CD4-positive, alpha-beta T cell treated with Interleukin-4 for 4 hours (primary cell): ENCODE measurements at regions not wholly inside any gene's neighbourhood (a gene's known extent, or its start where the extent isn't known, plus 50 kb on each side); places are given as distances from the start of the nearest gene placed in this dataset.

ENCODE experiments used
- DNase-seq: peaks from one replicate; pipeline ENCODE4 v3.0.0-alpha.2; 2020

GRCh38 chr16:79327836-79328235 is 272.7 kb downstream of the MAF start:
- DNase-seq = no peak

GRCh38 chr16:79326549-79326948 is 274.0 kb downstream of the MAF start:
- no peak for DNase-seq

GRCh38 chr16:79325226-79325945 is 275.2 kb downstream of the MAF start:
- no peak for DNase-seq

- no peak for DNase-seq
Measured at GRCh38 chr16:79320956-79321355, 279.6 kb downstream of the MAF start.

- DNase-seq = no peak
Measured at GRCh38 chr16:79318143-79318899, 282.2 kb downstream of the MAF start.

- DNase-seq = no peak
Measured at GRCh38 chr16:79317521-79317920, 283.0 kb downstream of the MAF start.

GRCh38 chr16:79317026-79317425 is 283.5 kb downstream of the MAF start:
- DNase-seq = no peak

- peak; percentile 79 for DNase-seq
Measured at GRCh38 chr16:79316004-79316458, 284.5 kb downstream of the MAF start.

GRCh38 chr16:79312502-79312901 is 288.0 kb downstream of the MAF start:
- DNase-seq = no peak

- DNase-seq = no peak
Measured at GRCh38 chr16:79310710-79311109, 289.8 kb downstream of the MAF start.

GRCh38 chr16:79309606-79310005 is 290.9 kb downstream of the MAF start:
- no peak for DNase-seq

GRCh38 chr16:79307214-79307613 is 293.3 kb downstream of the MAF start:
- no peak for DNase-seq

- no peak for DNase-seq
Measured at GRCh38 chr16:79305074-79305473, 295.5 kb downstream of the MAF start.

GRCh38 chr16:79303959-79304387 is 296.6 kb downstream of the MAF start:
- no peak for DNase-seq

- DNase-seq = no peak
Measured at GRCh38 chr16:79303206-79303605, 297.3 kb downstream of the MAF start.

GRCh38 chr16:79302731-79303130 is 297.8 kb downstream of the MAF start:
- DNase-seq = no peak

- no peak for DNase-seq
Measured at GRCh38 chr16:79301051-79301450, 299.5 kb downstream of the MAF start.

- no peak for DNase-seq
Measured at GRCh38 chr16:79298894-79299799, 301.4 kb downstream of the MAF start.

GRCh38 chr16:79298476-79298875 is 302.1 kb downstream of the MAF start:
- DNase-seq = no peak

- DNase-seq = no peak
Measured at GRCh38 chr16:79297805-79298204, 302.7 kb downstream of the MAF start.

GRCh38 chr16:79297296-79297695 is 303.2 kb downstream of the MAF start:
- DNase-seq = no peak

GRCh38 chr16:79296491-79296890 is 304.0 kb downstream of the MAF start:
- DNase-seq = no peak

GRCh38 chr16:79295746-79296145 is 304.8 kb downstream of the MAF start:
- DNase-seq = no peak
